HG02759 (cell line): ENCODE measurements at regions not wholly inside any gene's neighbourhood (a gene's known extent, or its start where the extent isn't known, plus 50 kb on each side); places are given as distances from the start of the nearest gene placed in this dataset.
"Not testable (repeated sequence)": the region's sequence is repeated elsewhere in the genome, so short reads cannot be mapped to it uniquely, and the experiment has no call there.

Source experiments
- ATAC-seq: cut with Tn5 transposase; IDR thresholded peaks from one replicate; pipeline ENCODE4 v1.9.1; 2021; ENCODE audit warnings: mild to moderate bottlenecking, moderate library complexity; ENCODE audit not compliant: unreplicated experiment

DNA sequence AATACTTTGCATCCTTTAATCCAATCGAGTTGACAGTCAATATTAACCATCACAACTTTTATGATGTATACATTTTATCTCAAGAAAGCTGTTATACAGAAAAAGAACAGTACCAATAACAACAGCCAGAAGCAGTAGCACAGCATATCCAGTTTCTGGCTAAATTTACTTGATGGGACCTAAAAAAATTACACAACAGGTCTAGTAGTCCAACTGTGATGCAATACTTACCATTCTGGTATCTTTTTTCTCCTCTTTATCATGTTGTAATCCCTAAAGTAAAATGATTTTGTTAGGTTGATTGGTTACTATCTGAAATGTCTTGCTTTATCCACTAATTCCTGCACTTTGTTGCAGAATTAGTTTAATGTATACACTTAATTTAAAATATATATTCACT lies 1150.6 kb downstream of the FAT4 start:
- no peak for ATAC-seq

DNA sequence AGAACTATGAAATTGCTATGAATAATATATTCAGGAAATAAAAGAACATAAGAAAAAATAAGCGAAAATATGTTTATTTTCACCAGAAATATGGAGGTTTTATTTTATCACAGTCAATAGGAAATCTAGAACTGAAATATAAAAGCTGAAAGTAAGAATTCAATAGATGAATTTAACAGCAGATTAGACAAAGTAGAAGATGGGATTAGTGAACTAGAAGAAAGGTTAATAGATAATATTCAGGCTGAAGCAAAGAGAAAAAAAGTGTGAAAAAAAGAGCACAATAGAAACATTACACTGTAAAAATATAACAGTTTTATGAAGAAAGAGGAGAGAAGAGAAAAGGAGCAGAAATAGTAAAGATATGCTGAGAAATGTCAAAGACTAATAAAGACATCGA lies 1152.1 kb downstream of the FAT4 start:
- ATAC-seq, result no peak

DNA sequence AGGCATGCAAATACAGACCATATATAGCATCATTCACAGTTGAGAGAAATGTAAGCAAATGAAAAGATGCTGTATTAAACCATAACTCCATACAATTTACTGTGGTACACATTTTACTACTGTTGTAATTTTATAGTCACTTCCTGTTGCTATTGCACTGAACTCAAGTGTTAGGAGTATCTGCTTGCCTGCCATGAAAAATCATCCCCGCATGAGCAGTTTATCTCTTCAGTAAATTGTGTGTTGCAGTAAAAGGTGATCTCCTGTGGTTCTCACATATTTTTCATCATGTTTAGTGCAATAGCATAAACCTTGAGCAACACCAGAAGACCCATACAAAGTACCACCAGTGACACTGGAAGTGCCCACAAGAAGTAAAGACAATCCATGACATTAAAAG lies 1153.4 kb downstream of the FAT4 start:
- no peak for ATAC-seq

DNA sequence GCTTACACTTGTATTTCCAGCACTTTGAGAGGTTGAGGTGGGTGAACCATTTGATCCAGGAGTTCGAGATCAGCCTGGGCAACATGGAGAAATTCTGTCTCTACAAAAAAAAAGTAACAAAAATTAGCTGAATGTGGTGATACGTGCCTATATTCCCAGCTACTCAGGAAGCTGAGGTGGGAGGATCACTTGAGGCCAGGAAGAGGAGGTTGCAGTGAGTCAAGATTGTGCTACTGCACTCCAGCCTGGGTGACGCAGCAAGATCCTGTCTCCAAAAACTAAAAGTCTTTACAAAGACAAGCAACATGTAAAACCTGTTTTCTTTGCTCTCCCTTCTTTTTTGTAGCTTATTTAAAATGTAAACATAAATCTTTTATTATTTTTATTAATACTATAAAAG lies 1156.1 kb downstream of the FAT4 start:
- no peak for ATAC-seq

DNA sequence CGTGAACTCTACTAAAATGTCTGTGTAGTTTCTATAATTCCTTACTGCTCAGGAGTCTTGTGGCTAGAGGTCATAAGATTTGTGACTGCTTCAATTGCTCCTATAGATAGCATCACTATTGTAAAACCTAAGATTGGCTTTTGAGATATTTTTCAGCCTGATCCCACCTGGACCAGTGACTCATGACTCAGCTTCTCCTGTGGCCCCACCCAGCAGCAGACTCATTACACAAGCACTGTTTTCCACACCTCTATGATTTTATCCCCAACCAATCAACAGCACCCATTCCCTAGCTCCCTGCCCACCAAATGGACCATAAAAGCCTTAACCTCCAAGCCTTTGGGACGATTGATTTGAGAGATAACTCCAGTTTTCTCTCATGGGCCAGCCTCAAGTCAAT lies 1157.0 kb upstream of the INTU start:
- no peak for ATAC-seq

DNA sequence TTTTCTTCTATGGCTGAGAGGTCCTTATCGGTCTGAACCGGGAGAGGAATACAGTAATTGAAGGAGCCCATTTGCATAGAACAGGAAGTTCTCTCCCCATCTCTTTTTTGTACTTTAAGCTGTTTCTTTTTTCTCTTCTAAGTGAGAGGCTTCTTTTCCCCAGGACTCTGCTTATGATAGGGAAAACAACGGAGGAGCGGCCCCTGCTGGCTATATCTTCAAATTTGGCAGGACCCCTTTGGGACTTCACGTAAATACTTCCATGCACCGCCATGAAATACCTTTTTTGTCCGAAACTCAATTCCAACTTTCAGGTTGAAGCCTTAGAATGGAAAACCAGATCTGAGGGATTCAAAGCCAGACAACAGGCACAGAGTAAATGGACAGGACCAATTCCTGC lies 1153.0 kb upstream of the INTU start:
- no peak for ATAC-seq

DNA sequence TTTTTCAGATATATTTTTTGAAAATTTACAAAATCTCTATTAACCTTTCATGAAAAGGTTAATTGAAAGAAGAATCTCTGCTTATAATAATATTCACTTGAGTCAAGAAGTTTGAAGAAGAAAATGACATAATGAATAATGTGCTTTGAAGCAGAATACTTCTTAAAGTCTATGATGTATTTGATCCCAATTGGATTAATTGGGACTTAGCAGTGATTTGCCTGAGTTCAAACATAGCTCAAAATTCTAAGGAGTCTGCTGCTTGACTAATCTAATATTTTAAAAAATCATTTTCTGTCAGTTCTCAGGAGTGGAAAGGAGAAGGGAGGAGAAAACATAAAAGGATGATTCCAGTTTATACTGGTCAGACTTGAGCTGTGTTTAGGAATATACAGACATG lies 1150.4 kb upstream of the INTU start:
- ATAC-seq, result no peak

DNA sequence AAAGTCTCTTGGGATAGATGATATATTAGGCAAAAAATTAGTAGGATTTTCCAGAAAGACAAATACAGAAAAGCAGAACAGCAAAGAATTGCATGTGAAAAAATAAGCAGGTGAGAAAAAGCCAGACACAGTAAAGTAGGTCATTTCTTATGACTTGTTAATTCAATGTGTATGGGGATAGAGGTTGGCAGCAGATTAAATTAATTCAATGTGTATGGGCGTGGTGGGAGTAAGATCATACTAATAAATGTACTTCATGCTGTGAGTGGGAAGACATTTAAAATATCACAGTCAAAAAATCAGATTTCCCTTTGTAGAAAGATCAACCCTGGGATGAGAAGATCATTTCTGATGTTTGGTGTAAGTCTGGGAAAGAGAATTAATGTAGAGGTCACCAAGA lies 1146.4 kb upstream of the INTU start:
- ATAC-seq, result no peak

DNA sequence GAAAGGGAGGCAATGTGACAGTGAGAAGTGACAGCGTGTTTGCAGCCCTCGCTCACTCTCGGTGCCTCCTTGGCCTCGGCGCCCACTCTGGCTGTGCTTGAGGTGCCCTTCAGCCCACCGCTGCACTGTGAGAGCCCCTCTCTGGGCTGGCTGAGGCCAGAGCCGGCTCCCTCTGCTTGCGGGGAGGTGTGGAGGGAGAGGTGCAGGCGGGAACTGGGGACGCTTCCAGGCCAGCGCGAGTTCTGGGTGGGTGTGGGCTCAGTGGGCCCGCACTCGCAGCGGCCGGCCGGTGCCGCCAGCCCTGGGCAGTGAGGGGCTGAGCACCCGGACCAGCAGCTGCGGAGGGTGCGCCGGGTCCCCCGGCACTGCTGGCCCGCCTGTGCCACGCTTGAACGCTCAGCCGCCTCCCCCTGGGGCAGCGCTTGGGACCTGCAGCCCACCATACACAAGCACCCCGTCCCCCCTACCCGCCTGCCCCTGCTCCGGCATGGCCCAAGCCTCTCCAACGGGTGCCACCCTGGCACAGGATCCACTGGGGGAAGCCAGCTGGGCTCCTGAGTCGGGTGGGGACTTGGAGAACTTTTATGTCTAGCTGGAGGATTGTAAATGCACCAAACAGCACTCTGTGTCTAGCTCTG lies 1142.8 kb upstream of the INTU start:
- no peak for ATAC-seq

DNA sequence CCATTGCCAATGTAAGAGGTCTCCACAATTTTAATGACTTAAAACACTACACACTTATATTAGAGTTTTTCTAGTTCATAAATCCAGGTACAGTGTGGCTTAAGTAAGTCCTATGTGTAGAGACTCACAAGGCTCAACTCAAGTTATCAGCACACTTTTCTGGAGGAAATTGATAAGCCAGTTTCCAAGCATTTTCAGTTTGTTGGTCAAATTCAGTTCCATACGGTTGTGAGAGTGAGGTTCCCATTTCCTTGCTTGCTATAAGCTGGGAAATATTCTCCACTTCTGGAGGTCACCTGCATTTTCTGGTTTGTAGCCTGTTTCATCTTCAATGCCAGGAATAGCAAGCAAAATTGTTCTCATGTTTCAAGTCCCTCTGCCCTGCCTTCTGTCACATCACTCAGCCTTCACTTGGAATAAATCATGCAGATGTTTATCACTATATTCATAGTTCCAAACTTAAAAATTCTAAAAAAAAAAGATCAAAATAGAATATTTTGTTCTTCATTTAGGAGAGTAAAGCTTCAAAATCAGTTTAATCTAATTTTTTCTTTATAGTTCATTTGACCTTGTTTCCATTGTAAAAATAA lies 1137.5 kb upstream of the INTU start:
- no peak for ATAC-seq

DNA sequence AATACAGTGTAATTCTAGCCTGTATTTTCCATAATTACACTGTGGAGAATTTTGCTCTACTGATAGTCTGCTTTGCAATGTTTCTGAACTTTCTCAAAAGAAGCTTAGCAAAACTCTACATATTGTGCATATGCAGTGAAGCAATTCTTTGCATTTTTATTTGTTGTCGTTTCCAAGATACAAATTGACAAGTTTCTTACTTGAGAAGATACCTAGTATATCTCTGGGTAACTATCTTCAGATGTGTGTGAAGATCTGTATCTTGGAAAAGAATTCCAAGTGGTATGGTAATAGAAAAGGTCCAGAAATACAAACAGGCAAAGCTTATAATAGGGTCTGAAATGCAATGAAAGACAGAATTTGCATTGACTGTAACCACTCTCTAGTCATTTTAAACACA lies 1119.8 kb upstream of the INTU start:
- ATAC-seq, result no peak

DNA sequence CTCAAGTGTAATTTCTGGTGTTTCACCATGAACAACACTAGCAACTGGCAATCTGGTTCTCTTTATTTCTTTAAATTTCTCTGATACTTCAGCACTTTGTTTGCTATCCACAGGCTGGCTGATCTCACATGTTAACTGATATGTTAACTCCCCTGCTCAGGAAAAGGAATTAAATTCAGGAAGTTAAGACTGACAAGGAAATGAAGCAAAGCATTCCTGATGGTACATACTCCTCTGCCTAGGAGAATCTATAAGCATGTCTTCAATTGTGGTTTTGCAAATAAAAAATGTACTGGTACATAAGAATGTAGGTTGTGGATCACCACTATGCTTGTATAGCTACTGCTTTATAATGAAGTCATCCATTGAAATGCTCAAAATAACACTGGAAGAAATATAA lies 1119.2 kb upstream of the INTU start:
- no peak for ATAC-seq

DNA sequence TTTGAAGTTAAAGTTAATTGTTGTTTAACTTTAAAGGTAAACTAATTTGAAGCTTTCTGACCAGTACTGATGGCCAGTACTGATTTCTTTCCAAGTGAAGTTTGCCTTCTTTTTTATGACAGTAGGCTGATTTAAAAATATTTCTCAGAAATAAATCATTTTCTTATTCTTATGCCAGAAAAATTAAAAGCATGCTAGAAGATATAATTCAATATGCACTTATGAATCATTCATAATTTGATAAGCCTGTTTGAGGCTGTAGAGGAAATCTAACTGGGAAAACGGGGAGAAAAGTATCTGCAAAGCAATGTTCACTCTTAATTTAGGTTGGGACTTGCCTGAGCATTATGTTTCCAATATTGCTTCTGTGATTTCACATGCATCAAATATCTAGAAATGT lies 1112.0 kb upstream of the INTU start:
- no peak for ATAC-seq

DNA sequence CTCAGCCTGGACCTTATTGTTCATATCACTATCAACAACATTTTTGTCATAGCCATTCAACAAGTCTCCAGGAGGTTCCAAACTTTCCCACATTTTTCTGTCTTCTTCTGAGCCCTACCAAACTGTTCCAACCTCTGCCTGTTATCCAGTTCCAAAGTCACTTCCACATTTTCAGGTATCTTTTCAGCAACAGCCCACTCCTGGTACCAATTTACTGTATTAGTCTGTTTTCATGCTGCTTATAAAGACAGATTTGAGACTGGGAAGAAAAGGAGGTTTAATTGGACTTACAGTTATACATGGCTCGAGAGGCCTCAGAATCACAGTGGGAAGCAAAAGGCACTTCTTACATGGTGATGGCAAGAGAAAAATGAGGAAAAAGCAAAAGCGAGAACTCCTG lies 1107.4 kb upstream of the INTU start:
- ATAC-seq, result not testable (repeated sequence)

DNA sequence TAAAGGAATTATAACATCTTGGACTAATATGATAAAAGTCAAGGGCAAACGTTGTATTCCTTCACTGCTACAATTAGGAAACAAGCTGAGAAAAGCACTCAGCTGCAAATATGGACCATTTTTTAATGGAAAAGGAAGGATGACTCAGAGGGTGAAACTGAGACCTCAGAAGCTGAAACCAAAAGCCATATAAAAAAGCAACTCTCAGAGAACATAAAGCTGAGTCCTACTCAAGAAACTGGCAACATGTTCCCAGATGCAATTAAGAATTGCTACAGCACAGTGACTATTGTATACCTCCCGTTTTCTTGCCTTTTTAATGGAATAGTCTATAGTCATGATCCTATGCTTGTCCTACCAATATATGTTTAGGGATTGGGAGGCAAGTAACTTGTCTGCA lies 1106.4 kb upstream of the INTU start:
- no peak for ATAC-seq

DNA sequence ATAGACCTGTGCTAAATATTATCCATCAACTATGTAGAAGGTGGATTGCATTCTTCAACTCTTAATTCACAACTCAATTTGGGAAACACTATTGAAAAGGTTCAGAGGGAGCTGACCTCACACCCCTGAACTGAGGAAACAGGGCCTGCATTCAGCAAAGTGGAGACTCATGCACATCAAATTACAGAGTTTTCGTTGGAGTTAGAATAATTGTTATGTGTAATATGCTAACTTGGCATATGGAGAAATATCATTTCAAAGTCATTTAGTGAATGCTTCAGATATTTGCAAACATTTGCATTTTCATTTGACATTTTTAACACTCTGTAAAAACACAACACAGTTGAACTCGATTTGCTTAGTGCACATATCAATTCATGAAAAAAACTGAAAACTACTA lies 1102.8 kb upstream of the INTU start:
- ATAC-seq, result no peak

DNA sequence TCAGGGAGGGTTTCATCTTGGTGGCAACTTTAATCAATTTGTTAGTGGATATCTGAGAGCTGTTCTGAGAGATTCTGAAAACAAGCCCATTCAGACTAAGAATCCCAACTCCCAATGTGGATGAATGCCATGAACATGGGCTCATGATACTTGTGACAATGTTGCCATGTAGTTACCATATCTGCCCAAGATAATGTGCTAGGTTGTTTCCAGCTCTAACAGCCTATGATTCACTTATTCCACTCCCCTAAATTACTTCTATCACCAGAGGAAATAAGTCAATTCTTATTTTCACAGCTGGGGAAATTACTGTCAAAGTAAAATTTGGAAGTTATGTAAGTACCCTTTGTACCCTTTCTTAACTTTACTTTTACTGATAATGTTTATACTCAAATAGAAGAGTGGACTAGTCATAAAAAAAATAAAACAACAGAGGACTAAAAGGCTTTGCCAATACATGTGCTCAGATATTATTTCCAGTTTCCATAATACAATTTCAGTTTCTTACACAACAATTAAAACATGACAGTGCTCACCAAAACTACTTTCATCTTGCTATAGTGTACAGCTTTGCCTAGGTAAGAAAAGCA lies 1101.7 kb upstream of the INTU start:
- ATAC-seq, result no peak

DNA sequence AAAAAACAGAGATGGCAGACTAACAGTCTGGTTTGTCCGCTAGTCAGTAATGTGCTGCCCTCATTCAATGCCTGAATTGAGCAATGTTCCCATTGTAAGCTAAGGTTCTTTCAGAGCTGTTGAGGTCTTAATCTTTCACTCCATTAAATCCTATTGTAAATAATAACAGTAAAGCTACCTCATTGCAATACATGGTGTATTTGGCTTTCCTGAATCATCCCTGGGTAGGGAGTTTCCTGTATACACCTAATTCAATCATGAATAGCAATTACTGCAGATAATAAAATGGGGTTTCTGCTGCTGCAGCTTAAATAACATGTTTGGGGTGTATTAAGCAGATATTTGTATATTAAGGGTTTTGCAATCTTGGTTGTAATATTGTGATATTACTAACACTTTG lies 1100.2 kb upstream of the INTU start:
- ATAC-seq, result no peak

DNA sequence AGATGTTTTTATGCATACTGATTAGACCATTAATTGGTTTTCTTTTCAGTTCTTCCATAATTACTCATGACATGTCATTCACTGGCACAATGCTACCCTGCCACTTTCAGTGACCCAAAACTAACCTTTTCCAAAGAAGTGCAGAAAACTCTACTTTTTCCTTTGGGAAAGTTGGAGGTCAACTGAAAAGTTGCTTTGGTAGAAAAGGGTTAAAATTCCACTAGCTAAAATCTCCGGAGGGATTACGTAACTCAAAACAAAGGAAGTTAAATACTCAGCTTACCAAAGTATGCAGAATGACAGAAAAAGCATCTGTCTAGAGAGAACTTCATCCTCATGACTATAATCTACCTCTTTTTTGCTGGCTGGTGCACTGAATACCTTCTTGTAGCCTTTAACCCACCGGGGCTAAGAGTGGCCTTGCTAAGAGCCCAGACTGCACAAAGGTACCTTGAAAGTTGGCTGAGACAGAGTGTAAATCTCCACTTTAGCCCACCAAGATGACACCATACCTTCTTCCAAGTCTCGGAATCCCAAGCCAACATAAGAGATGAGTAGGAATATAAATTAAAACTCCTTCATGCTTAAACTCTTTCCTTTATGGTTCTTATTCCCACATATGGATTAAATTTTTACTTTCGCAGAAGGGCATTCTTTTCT lies 1099.5 kb upstream of the INTU start:
- ATAC-seq, result no peak

DNA sequence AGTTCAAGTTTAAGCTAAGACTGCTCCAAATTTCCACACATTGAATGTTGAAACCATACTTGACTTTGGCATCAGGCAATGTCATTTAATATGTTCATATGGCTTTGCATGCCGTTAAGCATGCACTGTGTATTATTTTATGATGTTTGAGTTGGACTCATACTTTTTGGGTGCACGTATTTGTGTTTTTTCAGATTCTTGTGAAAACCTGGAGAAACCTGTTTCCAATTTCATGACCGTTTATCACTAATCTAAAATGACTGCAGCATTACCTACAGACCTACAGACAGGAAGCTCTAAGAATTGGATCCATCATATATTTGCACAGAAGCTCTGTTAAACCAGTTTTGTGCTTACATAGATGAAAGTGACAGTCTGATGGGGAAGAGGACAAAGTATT lies 1093.0 kb upstream of the INTU start:
- no peak for ATAC-seq

DNA sequence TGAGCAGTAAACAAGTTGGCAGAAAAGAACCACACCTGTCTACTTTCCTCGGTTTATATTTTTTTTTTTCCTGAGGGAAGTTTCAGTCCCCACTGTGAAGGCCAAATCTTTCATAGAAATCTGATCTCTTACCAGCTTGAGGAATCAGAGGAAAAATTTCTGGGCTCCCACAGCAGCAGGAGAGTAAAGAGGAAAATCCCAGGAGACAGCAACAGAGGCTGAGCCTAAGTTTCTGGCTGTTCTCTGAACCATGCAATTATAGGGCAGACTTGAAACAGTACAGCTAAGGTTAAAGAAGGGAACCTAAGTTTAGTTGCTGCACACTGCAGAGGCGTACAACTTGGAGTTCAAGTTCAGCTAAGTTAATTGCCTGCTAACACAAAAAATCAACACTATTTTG lies 1090.9 kb upstream of the INTU start:
- ATAC-seq, result no peak

DNA sequence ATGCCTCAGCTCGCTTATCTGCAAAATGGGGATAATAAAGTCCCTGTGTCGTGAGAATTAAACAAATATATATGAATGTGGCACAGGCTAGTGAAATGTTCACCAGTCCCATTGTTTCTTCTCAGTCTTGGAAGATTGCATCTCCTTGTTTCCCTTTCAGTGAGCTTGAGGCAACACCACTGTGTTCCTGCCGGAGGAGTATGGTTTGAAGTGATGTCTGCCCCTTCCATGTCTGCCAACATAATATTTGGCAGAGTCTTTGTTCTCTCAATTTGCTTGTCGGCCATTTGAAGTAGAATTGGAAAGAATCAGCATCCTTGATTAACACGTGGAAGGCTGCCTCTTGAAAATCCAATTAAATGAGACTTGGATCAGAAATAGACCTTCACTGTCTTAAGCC lies 1088.5 kb upstream of the INTU start:
- ATAC-seq, result no peak
